ENCODE measurements at regions not wholly inside any gene's neighbourhood (a gene's known extent, or its start where the extent isn't known, plus 50 kb on each side); places are given as distances from the start of the nearest gene placed in this dataset.

DNA sequence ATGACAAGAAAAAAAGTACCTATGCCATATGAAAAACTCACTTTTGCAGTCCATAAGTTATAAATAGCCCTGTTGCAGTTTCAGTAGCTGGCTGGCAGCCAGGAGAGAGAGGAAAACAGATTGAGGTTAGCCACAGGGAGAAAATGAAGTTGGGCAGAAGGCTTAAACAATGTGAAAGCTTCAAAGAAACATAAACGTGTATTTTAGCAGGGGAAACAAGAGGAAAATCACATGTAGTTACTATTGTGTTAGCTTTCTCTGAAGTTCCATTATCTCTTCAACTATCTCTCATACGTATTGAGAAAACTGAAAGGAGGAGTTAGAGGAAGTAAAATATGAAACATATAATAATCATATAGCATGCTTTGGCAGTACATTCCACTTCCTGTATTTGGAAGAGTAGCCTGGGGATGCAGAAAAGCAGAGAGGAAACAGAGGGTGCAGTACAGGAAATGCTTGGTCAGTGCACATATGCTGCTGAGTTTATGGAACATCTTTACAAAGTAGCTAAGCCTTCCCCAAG, 1551.1 kb downstream of the EFNB2 start:
- TF ChIP-seq CTCF (conservative IDR thresholded peaks at IDR 0.05; ENCODE audit: low read depth, low read length) (no peak), EZH2 (IDR thresholded peaks at IDR 0.05; ENCODE audit: low read length, unreplicated experiment) (no peak), EZH2phosphoT487 (IDR thresholded peaks at IDR 0.05; ENCODE audit: borderline replicate concordance, low read length) (no peak)
